Activated CD4-positive, CD25-positive, alpha-beta regulatory T cell treated with anti-CD3 and anti-CD28 coated beads, Interleukin-2, amount 50 U/mL, for 16 hours (primary cell): ENCODE measurements at regions not wholly inside any gene's neighbourhood (a gene's known extent, or its start where the extent isn't known, plus 50 kb on each side); places are given as distances from the start of the nearest gene placed in this dataset.
"Not testable (repeated sequence)": the region's sequence is repeated elsewhere in the genome, so short reads cannot be mapped to it uniquely, and the experiment has no call there.

Experiments
- DNase-seq: peaks from one replicate; pipeline ENCODE4 v3.0.0-alpha.2; 2020; ENCODE audit warnings: low read depth, low spot score

DNA sequence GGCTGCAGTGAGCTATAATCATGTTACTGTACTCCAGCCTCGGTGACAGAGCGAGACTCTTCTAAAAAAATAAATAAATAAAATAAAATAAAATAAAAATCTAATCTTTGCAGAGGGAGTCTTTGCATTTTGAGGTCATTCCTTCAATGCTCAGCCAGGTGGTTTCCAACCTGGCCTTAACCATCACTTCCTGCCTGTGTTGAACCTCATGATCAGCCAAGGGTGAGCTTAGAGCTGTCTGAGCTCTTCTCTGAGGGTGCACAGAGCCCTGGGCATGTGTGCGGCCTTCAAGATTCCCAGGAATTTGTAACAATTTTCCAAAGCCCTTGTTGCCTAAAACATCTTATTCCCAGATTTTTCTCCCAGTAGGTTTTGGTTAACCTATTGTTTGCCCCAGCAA lies 94.3 kb downstream of the KCNJ12 start:
- not testable (repeated sequence) for DNase-seq

DNA sequence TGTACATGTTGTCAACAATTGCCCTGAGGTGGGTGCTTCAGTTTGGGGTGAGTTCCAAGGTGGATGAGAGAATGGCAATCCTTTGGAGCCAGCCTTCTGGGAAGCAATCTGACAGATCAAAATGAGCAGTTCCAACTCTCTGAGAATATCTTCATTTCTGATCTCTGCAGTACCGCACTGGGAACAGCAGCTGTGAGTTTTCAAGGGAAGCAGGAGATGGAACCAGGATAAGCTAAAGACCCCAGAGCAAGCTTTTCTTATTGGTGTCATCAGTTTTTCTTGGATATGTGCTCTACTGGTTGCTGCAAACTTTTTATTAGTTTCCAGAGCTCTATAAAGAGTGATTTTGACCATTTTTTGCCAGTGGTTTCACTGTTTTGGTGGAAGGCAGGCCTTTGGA lies 94.7 kb downstream of the KCNJ12 start:
- DNase-seq, result no peak

DNA sequence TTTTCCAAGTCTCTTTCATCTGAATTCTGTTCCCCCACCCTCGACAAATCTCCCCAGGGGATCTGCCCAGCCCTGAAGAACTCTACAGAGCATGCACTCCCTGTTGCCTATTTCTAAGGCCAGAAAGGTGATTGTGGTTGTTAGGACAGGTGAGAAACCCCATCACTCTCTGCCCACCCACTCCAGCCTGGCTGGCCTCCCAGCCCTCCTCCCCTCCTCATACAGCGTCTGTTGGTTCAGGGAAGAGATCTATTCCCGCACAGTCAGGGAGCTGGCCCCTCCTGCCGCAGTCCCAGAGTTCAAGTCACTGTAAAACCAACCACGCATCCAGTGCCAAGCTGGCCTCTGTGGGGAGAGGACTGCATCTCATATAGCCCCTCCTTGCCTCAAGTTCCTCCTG lies 98.7 kb downstream of the KCNJ12 start:
- no peak for DNase-seq

DNA sequence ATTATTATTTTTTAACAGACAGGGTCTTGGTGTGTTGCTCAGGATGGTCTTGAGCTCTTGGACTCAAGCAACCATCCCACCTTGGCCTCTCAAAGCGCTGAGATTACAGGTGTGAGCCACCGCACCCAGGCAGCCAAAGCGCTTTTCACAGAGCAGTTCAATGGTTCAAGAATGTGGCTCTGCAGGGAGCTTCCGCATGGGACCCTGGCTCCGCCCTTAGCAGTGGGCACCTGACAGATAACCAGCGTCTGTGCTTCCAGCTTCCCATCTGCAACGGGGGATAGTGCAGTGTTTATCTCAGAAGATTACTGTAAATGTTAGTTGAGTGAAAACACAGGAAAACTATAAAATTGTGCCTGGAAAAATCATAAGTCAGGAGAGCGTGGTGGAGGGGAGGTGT lies 99.4 kb downstream of the KCNJ12 start:
- no peak for DNase-seq

DNA sequence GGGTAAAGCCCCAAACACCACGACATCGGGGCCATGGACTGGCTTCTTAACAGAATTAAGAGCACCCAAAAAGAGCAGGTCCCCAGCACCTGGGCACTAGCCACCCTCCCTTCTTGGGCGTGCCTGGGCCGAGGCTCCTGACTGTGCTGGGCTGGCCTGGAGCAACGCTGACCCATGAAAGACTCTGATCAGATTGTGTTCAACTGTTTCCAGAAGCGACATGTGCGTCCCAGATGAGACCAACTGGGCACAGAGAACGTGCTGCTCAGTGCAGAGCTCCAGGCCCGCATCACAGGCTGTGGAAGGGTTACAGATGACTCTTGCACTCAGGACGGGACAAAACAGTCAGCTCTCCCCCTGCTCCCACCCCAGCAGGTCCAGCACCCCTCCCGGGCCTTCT lies 100.7 kb downstream of the KCNJ12 start:
- DNase-seq, result no peak

DNA sequence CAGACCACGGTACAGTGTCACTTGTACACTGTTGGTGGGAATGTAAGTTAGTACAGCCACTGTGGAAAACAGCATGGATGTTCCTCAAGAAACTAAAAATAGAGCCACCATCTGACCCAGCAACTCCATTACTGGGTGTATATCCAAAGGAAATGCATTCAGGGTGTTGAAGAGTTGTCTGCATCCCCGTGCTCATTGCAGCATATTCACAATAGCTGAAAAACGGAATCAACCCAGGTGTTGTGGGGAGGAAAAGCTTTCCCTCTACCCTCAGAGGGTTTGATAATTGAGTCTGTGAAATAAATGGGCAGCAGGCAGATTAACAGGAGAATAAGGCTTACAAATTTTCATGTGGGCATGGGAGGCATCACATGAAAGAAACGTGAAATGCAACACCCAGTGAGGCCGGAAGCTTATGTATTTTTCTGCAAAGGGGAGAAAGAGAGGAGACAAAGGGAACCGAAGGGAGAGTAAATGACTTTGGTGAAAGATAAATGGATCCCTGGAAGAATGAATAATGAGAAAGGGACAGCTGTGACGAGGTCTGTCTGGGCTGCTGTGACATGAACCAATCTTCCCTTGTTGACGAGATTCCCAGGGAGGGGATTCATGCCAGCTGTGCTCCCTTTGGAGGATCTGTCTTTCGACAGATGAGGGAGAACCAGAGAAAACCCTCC lies 106.2 kb downstream of the KCNJ12 start:
- no peak for DNase-seq

DNA sequence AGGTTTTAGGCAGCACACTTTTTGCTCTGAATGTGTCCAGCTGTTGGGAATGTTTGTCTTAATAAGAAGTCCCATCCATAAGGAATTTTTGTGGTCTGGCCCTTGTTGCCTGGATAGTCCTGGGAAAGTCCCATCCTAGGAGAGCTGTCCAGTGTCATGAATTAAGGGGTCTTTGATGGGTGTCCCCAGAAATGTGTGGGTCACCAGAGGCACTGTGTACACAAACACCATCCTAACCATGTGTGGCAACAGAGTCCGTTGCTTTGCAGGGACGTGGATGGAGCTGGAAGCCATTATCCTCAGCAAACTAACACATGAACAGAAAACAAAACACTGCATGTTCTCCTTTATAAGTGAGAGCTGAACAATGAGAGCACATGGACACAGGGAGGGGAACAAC lies 111.9 kb downstream of the KCNJ12 start:
- DNase-seq, result not testable (repeated sequence)

DNA sequence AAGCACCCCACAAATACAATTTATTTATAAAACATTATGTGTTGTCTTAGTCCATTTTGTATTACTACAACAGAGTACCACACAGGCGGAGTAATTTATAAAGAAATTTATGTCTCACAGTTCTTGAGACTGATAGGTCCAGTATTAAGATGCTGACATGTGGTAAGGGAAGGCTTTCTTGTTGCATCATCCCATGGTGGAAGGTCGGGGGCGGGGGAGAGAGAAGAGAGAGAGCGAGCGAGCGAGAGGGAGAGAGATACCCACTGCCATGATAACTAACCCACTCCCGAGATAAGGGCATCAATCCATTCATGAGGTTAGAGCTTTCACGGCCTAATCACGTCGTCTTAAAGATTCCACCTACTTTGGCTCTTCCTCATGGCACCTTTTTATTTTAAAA lies 117.8 kb downstream of the KCNJ12 start:
- DNase-seq, result no peak

DNA sequence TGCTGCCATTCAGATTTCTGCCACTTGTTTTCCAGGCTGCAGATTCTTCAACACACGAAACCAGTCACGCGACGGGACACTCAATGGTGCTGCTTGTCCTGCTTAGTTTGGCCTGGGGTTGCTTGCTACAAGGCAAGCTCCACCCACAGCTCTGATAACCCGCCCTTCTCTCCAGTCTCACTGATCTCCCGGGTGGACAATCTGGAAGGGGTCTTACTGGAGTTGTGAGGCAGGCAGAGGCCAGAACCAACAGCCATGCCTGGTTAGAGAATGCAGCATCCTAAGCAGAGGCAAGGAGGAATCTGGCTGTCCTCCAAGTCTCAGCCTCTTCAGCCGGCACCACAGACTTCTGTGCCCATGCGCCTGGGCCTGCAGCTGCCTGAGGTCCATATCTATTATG lies 119.1 kb downstream of the KCNJ12 start:
- no peak for DNase-seq

DNA sequence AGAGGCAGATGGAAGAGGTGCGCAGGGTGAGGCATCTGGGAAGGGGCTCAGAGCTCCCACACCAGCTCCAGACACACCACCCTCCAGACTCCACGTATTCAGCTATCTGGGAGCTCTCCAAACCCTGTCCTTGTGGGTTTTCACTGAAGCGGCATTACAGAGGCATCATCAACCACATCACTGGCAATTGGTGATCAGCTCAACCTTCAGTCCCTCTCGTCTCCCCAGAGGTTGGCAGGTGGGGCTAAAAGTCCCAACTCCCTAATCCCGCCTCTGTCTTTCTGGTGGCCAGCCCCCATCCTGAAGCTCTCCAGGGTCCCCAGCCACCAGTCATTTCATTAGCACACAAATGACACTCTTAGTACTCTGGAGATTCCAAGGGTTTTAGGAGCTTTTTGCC lies 123.9 kb downstream of the KCNJ12 start:
- no peak for DNase-seq

DNA sequence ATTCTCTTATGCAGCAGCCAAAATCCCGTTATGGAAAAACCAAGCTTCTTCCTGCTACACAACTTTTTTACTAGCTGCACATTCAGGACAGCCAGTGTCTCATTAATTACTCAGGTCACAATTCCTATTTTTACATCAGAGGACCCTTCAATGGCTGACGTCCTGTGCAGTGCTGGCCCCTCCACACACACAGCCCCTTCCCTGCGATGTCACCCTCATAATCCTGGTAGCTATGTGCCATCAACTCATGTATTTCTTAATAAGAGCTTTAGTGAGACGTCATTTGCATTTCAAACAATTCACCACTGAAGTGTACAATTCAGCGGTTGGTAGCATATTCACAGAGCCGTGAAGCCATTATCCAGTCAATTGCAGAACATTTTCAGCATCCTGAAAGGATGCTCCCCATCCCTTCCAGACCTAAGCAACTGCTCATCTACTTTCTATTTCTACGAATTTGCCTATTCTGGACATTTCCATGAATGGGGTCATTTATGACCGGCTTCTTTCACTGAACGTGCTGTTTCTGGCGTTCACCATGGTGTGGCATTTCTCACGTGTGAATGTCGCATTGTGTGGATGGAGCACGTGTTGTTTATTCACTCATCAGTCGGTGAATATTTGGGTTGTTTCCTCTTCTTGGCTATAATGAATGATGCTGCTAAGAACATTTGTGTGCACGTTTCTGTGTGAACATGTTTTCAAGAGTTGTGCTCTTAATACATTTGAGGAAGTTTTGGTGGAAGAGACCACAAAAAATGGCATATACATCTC lies 126.0 kb downstream of the KCNJ12 start:
- not testable (repeated sequence) for DNase-seq

DNA sequence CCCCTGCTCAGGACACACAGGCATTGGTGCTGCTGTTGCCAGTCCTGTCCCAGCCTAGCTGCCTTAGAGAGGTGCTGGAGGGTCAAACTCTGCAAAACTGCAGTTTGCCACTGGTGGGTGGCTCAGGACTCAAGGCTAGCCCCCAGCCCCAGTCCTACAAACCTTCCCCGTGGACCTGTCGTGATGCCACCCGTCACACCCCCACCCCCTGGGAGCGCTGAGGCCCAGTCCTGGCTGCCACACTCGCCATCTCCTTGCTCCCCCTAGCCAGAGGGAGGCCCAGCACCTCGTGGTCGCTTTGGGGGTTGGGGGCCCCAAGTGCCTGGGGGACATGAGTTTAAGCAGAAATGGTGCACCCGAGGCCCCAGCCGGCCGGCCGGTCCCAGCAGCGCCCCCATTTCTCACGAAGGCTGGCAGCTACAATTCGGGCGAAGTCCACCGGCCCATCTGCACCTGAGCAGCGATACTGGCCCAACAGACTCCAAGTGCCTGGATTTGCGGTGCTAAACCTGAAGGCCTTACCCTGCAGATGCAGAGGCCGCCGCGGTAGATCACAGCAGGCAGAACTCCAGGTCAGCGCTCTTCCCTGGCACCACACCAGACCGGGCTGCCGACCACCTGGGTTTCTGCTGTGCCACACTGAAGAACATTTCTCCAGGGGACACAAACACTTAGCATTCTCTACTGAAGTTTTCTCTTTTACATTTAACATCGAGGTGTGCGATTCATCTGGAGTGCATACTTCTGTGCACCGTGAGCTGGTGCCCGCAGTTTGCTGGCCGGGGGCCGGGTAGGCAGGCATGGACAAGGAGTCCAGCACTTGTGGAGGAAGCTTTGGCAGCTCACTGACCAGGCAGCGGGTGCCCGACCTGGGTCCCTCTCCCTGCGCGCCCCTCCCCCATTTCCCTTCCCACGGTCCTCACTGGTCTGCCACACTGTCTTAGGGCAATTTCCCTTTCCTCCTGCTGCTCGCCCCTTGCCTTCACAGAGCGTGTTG lies 130.0 kb downstream of the KCNJ12 start:
- no peak for DNase-seq

DNA sequence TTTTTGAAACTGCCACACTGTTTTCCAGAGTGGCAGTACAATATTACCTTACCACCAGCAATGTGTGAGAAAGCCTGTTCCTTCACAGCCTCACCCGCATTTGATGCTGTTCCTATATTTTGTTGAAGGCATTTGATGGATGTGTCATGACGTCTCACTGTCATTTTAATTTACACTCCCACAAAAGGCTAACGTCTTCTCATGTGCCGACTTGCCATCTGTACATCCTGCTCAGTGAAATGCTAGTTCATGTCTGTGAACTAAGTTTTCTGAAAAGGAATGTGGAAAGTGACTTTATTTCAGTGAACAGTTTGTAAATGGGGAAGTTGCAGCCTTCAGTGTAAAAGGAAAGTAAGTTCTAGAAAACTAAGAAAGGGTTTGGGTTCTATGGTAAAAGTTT lies 131.6 kb downstream of the KCNJ12 start:
- not testable (repeated sequence) for DNase-seq

DNA sequence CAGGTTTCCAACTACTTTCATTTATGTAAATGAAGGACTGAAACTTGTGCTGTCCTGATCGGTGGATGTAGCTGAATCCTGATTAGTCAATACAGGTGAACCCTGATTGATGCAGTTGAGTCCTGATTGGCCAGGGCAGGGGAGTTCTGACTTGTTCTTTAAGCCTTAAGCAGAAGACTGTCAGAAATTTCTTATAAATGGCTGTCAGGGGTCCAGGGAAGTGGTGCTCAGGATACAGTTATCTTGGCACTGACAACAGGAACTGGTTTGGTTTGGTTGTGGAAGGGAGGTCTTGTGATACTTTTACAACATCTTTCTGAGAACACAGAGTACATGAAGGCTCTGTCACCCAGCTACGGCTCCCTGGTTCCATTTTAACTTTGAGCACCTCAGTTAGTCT lies 132.1 kb downstream of the KCNJ12 start:
- DNase-seq, result no peak

DNA sequence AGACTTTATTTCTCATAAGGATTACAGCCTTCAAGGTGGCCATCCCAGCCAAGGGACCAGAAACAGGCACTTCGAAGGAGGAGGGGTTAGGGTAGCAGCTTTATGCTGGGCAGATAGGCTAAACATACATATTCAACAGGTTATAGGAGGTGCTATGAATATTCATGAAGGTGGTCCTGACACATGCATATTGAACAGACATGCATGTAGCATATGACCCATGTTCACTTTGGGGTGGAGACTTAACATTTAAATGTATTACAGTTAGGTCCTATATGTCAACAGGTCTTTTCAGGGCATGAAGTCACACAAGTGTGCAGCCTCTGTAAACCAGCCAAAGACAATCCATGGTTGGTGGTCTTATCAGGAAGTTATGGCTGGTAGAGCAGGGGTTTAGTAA lies 133.2 kb downstream of the KCNJ12 start:
- not testable (repeated sequence) for DNase-seq

DNA sequence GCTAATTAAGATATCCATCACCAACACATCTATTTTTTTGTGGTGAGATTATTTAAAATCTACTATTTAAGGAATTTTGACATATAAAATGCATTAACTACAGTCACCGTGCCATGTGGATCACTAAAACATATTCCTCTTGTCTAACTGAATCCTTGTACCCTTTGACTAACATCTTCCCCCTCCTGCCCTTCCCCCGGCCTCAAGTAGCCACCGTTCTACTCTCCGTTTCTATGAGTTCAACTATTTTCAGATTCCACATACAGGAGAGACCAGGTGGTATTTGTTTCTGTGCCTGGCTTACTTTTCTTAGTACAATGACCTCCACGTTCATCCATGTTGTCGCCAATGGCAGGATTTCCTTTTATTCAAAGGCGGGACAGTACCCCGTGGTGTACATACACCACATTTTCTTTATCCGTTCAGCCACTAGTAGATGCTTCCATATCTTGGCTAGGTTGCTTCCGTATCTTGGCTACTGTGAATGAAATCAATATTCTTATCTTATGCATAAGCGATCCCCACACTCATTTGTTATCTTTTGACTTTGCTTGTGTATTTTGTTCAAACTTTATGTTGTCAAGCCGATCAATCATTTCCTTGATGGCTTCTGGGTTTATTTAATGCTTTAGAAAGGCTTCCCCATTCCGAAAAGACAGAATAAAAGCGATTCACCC lies 134.7 kb downstream of the KCNJ12 start:
- DNase-seq, result no peak

DNA sequence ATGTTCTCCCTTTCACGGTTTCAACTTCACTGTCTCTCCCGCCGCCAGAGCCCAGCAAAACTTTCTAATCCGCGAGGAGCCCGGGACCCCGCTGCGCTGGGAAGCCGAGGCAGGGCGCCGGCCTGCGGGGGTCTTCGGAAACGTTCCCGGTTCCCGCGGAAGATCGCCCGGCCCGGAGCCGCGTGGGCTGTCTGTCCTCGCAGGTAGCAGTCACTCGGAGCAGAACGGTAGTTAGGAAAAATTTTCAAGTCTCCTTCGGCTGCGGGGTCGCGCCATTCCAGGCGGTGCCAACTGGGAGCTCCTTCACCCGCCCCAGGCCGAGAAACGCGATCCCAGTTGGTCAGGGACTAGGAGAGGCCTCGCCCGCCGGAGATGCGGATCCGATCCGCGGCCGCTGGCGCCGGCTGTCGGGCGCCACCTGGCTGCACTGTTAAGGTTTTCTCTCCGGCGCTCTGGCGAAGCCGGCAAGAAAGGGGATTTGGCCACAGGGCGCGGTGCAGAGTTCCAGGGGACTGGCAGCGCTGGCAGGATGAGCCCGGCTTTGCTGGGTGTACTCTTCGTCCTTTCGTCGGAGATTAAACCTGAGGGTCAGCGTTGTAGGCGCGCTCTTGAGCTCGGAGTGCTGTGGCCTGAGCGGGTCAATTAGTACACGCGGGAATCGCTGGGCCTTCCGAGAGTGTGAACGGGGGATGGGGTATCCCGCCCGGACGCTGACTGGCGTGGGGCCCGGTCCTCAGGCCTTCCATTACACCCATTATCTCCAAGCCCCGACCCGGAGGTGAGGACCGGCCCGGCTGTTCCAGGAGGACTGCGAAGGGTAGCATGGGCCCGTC lies 135.4 kb downstream of the KCNJ12 start:
- peak; percentile 16 for DNase-seq

DNA sequence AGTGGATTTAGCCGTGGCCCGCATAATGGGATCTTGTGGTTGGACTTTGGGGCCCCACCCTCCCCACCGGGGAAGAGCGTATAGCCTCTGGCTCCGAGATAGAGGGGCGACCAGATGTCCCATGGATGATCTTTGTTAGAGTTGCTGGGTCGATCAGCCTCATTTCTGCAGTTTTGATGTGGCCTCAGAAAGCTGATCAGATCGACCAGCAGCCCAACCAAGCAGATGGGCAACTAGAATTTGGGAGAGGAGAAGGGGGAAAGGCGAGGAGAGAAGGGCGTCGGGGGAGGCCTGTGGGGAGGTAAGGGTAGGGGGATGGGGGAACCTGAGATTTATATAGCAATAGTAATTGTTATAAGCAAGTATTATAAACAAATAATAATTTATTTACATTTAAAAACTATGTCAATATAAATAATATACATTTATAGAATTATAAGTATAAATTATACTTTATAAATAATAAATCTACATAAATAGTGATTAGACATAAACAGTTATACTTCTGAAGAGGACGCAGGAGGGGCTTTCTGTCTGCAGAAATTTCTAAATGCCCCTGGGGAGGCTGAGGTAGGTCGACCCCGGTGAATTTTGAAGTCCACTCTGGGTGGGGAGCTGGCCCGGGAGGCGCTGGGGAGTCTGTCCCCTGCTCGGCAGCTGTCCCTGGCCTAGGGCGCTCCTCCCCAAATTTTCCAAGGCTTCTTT lies 136.3 kb downstream of the KCNJ12 start:
- no peak for DNase-seq

DNA sequence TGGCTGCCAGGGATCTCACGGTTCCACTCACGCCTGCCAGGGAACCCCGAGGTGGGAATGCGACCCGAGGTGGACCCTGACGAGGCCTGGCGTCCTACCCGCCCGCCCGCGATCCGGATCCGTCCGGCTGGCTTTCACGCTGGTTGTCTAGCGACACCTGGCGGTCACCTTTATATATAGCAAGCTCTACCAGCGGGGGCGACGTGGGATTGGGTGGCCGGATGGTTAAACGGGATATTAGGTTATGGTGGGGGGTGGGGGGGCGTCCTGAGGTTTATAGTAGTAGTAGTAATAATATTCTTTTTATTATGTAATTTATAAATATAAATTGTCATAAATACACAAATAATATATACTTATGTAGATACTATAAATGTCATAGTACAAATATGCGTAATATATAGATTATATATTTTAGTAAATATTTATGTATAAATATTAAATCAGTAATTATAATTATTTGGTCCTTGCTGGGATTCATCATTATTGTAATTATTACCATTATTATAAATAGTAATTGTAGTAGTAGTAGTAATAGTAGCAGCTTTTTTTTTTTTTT lies 136.9 kb downstream of the KCNJ12 start:
- peak; percentile 65 for DNase-seq

DNA sequence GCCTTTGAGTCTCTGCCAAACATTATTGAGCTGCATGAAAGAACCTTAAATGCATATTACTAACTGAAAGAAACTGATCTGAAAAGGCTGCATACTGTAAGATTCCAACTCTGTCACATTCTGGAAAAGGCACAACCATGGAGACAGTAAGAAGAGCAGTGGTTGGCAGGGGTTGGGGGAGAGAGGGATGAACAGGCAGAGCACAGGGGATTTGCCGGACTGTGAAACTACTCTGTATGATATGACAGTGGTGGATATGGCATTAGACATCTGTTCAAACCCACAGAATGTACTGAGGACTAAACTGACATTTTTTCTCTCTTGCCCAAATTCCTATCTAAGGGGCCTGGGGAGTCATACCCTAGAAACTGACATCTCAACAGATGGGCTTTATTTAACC lies 138.4 kb downstream of the KCNJ12 start:
- not testable (repeated sequence) for DNase-seq
